ENCODE measurements at regions not wholly inside any gene's neighbourhood (a gene's known extent, or its start where the extent isn't known, plus 50 kb on each side); places are given as distances from the start of the nearest gene placed in this dataset.

- no peak for DNase-seq (ENCODE audit: low read depth in 4 of 4, low spot score in 3 of 4)
Measured at GRCh38 chr10:69715899-69716606, 85.7 kb upstream of the COL13A1 start.

- no peak for DNase-seq (ENCODE audit: low read depth in 4 of 4, low spot score in 3 of 4)
Measured at GRCh38 chr10:69716711-69717560, 84.8 kb upstream of the COL13A1 start.

- DNase-seq (ENCODE audit: low read depth in 4 of 4, low spot score in 3 of 4): no peak
Measured at GRCh38 chr10:69718951-69719350, 82.8 kb upstream of the COL13A1 start.

GRCh38 chr10:69721690-69722310 is 79.9 kb upstream of the COL13A1 start:
- peak in 1 of 4 donors; percentile 33 for DNase-seq (ENCODE audit: low read depth in 4 of 4, low spot score in 3 of 4)

GRCh38 chr10:69723653-69724052 is 78.1 kb upstream of the COL13A1 start:
- DNase-seq (ENCODE audit: low read depth in 4 of 4, low spot score in 3 of 4): no peak

GRCh38 chr10:69726850-69727249 is 74.9 kb upstream of the COL13A1 start:
- DNase-seq (ENCODE audit: low read depth in 4 of 4, low spot score in 3 of 4): no peak

- no peak for DNase-seq (ENCODE audit: low read depth in 4 of 4, low spot score in 3 of 4)
Measured at GRCh38 chr10:69728335-69728870, 73.3 kb upstream of the COL13A1 start.

GRCh38 chr10:69729326-69730048 is 72.2 kb upstream of the COL13A1 start:
- DNase-seq (ENCODE audit: low read depth in 4 of 4, low spot score in 3 of 4): no peak

- no peak for DNase-seq (ENCODE audit: low read depth in 4 of 4, low spot score in 3 of 4)
Measured at GRCh38 chr10:69730251-69731156, 71.2 kb upstream of the COL13A1 start.

GRCh38 chr10:69731184-69731583 is 70.5 kb upstream of the COL13A1 start:
- DNase-seq (ENCODE audit: low read depth in 4 of 4, low spot score in 3 of 4): no peak

GRCh38 chr10:69731698-69732097 is 70.0 kb upstream of the COL13A1 start:
- no peak for DNase-seq (ENCODE audit: low read depth in 4 of 4, low spot score in 3 of 4)

GRCh38 chr10:69732147-69732825 is 69.4 kb upstream of the COL13A1 start:
- DNase-seq (ENCODE audit: low read depth in 4 of 4, low spot score in 3 of 4): no peak

- DNase-seq (ENCODE audit: low read depth in 4 of 4, low spot score in 3 of 4): no peak
Measured at GRCh38 chr10:69732826-69733150, 68.9 kb upstream of the COL13A1 start.

- no peak for DNase-seq (ENCODE audit: low read depth in 4 of 4, low spot score in 3 of 4)
Measured at GRCh38 chr10:69733791-69734261, 67.9 kb upstream of the COL13A1 start.

GRCh38 chr10:69734416-69734796 is 67.3 kb upstream of the COL13A1 start:
- no peak for DNase-seq (ENCODE audit: low read depth in 4 of 4, low spot score in 3 of 4)

- no peak for DNase-seq (ENCODE audit: low read depth in 4 of 4, low spot score in 3 of 4)
Measured at GRCh38 chr10:69734797-69735468, 66.8 kb upstream of the COL13A1 start.

GRCh38 chr10:69736886-69737641 is 64.6 kb upstream of the COL13A1 start:
- DNase-seq (ENCODE audit: low read depth in 4 of 4, low spot score in 3 of 4): no peak

- DNase-seq (ENCODE audit: low read depth in 4 of 4, low spot score in 3 of 4): no peak
Measured at GRCh38 chr10:69738071-69738470, 63.6 kb upstream of the COL13A1 start.

All from right renal pelvis (tissue), 4 donors.